OCI-LY3 (cell line): ENCODE measurements at regions not wholly inside any gene's neighbourhood (a gene's known extent, or its start where the extent isn't known, plus 50 kb on each side); places are given as distances from the start of the nearest gene placed in this dataset.

Experiments used
- H2AFZ ChIP-seq: fragments of 200-600, 300-600 bp; shearing (Covaris generic); 2 replicates; pipeline ENCODE4 v1.6.0; 2014; ENCODE audit warnings: antibody characterized with exemption, low read depth, low read length
- H3K27ac ChIP-seq: fragments of 200-600, 300-600 bp; sonication (generic); 2 replicates; pipeline ENCODE4 v1.5.1; 2014; ENCODE audit warnings: mild to moderate bottlenecking, low read length, moderate library complexity, mixed read lengths
- H3K27me3 ChIP-seq: fragments of 200-600, 300-600 bp; sonication (generic); 2 replicates; pipeline ENCODE4 v1.6.1; 2014; ENCODE audit warnings: low read depth, low read length, mixed read lengths
- H3K36me3 ChIP-seq: fragments of 200-600, 300-600 bp; sonication (generic); replicated peaks from 2 replicates; pipeline ENCODE3; 2014; ENCODE audit warnings: low read depth, low read length, mixed read lengths
- H3K4me1 ChIP-seq: fragments of 300-600, 200-600 bp; sonication (generic); 2 replicates; pipeline ENCODE4 v1.6.1; 2014; ENCODE audit warnings: low read length, mixed read lengths
- H3K4me2 ChIP-seq: fragments of 200-600, 300-600 bp; sonication (generic); 2 replicates; pipeline ENCODE4 v1.6.1; 2014; ENCODE audit warnings: low read length, mixed read lengths
- H3K4me3 ChIP-seq: fragments of 300-600, 200-600 bp; sonication (generic); 2 replicates; pipeline ENCODE4 v1.5.1; 2014; ENCODE audit warnings: antibody characterized with exemption, mild to moderate bottlenecking, low read length, moderate library complexity
- H3K79me2 ChIP-seq: fragments of 300-600, 200-600 bp; shearing (Covaris generic); 2 replicates; pipeline ENCODE4 v1.6.1; 2014; ENCODE audit warnings: mild to moderate bottlenecking, low read length, mixed read lengths
- H3K9ac ChIP-seq: fragments of 300-600, 200-600 bp; shearing (Covaris generic); 2 replicates; pipeline ENCODE4 v1.6.0; 2014; ENCODE audit warnings: mild to moderate bottlenecking, low read length, moderate library complexity
- H3K9me3 ChIP-seq: fragments of 200-600, 300-600 bp; shearing (Covaris generic); 2 replicates; pipeline ENCODE4 v1.6.1; 2014; ENCODE audit warnings: low read length, mixed read lengths; ENCODE audit not compliant: insufficient read depth
- H4K20me1 ChIP-seq: fragments of 200-600, 300-600 bp; sonication (generic); 2 replicates; pipeline ENCODE4 v1.6.1; 2016; ENCODE audit warnings: low read length, mixed read lengths; ENCODE audit not compliant: insufficient read depth
- EZH2phosphoT487 ChIP-seq: fragments of 200-600 bp; shearing (Covaris generic); IDR thresholded peaks from 2 replicates; pipeline ENCODE4 v1.6.1; 2018; ENCODE audit warnings: antibody characterized with exemption, mixed run types, low read depth
- TF ChIP-seq, protein P1 (sequence below): fragments of 200-600, 300-600 bp; sonication (generic); IDR thresholded peaks from 2 replicates; pipeline ENCODE4 v1.5.1; 2014; ENCODE audit warnings: antibody characterized with exemption, low read length, low read depth

DNA sequence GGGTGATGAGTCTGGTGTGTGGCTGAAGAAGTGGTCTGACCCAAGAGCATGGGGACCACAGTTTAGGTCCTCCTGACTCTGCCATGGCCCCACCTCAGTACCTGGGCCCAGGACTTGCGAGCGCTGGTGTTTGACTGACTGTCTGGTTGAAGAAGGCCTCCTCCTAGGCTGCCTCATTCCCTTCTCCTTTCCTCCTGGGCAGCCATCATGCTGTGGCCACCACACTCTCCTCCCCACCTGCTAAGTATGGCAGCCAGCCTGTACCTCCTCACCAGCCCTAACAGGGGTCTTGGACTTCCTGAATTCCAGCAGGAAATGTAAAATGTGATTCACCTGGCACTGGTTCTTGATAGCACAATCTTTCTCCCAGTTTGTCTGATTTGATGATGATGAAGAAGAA, 156.8 kb upstream of the GPR26 start:
- no peak overlapping the region for H3K4me3 ChIP-seq
- H2AFZ ChIP-seq, result no peak overlapping the region
- H4K20me1 ChIP-seq, result no peaks in the 10 kb centered on the region
- H3K9ac ChIP-seq, result no peak overlapping the region
- H3K4me1 ChIP-seq, result peaks cover 8% of the 10 kb centered on the region
- no peaks in the 10 kb centered on the region for H3K27me3 ChIP-seq
- H3K79me2 ChIP-seq, result no peaks in the 10 kb centered on the region
- no peak overlapping the region for H3K4me2 ChIP-seq
- no peaks in the 10 kb centered on the region for H3K9me3 ChIP-seq
- TF ChIP-seq EZH2phosphoT487, result no peak
- TF ChIP-seq, protein P1, sequence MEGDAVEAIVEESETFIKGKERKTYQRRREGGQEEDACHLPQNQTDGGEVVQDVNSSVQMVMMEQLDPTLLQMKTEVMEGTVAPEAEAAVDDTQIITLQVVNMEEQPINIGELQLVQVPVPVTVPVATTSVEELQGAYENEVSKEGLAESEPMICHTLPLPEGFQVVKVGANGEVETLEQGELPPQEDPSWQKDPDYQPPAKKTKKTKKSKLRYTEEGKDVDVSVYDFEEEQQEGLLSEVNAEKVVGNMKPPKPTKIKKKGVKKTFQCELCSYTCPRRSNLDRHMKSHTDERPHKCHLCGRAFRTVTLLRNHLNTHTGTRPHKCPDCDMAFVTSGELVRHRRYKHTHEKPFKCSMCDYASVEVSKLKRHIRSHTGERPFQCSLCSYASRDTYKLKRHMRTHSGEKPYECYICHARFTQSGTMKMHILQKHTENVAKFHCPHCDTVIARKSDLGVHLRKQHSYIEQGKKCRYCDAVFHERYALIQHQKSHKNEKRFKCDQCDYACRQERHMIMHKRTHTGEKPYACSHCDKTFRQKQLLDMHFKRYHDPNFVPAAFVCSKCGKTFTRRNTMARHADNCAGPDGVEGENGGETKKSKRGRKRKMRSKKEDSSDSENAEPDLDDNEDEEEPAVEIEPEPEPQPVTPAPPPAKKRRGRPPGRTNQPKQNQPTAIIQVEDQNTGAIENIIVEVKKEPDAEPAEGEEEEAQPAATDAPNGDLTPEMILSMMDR, result no peak
- H3K27ac ChIP-seq, result no peak overlapping the region
- no peaks in the 10 kb centered on the region for H3K36me3 ChIP-seq

DNA sequence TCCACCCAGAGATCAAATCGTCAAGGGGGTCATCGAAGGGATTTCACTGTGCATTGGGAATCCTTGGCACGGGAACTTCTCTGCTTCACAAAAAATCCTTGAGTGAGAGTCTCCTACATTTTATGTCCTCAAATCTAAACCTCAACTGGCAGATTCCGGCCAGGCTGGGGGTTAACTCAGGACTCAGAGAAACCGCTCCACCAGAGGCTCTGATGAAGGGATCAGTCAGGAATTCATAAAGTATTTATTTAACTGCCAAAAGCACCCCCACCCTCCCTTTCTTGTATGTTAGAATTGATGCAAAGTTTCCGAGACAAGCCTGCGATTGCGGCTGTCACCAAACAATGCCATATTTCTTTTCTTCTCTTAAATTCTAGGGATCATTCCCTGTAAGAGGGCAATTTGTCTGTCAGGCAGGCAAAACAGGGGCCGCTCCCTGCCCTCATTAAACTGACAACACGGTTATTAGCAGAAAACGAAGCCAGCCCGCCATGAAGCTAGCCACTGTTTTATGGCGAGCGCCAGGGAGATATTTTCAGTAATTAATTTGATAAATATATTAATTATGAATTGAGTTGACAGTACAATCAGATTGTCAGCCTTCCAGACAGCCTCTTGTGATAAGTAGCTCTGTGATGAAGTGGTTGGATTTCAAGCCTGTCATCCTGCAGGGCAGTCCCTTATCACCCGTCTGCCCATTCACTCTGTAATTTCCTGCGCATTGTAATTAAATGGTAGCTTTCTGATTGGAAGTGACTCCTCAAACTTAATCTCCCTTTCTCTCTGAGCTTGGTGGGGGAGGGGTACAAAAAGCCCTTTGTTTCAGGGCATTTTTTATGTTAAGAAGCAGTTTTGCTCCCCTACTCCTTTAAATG, 153.0 kb upstream of the GPR26 start:
- H3K4me2 ChIP-seq, result no peak overlapping the region
- TF ChIP-seq, protein P1, result no peak
- TF ChIP-seq EZH2phosphoT487, result no peak
- H3K36me3 ChIP-seq, result no peaks in the 10 kb centered on the region
- H3K27me3 ChIP-seq, result no peaks in the 10 kb centered on the region
- no peak overlapping the region for H2AFZ ChIP-seq
- no peaks in the 10 kb centered on the region for H3K4me1 ChIP-seq
- H4K20me1 ChIP-seq, result no peaks in the 10 kb centered on the region
- no peaks in the 10 kb centered on the region for H3K9me3 ChIP-seq
- H3K4me3 ChIP-seq, result no peak overlapping the region
- no peaks in the 10 kb centered on the region for H3K79me2 ChIP-seq
- no peak overlapping the region for H3K27ac ChIP-seq
- no peak overlapping the region for H3K9ac ChIP-seq

DNA sequence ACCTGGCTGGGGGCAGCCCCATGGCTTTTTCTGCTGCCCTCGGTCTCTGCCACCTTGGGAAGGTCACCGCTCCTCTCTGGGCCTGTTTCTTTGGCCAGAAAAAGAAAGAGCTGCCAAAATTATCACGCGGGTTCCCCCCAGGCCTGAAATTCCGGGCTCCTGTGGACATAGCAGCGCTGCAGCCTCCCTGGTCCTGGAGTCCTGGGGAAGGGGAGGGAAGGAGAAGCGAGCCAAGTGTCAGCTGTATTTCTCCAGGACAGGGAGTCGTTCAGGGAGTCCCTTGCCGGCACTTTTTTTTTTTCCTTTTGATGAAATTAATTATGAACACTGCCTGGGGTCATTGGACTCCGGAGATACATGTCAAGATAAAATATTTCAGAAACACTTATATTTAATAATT, 152.3 kb upstream of the GPR26 start:
- no peak overlapping the region for H2AFZ ChIP-seq

DNA sequence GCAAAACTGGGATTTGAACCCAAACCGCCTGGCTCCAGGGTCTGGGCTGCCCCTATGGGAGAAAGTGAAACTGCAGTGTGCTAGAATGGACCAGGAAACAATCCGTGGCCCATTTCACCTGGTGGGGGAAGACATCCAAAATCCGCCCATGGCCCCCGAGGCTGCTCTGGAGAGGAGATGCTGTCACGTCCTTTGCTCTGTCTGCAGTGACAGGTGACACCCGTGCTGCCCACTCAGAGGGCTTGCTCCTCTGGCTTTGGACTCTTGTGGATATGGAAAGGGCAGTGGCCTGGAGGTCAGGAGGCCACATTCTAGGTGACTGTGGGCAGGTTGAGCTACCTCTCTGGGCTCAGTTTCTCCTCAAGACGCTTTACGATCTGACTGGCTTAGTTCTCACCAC, 151.2 kb upstream of the GPR26 start:
- Histone ChIP-seq H4K20me1 (no peaks in the 10 kb centered on the region), H3K9ac (no peak overlapping the region), H3K27me3 (no peaks in the 10 kb centered on the region), H3K4me3 (no peak overlapping the region), H3K27ac (no peak overlapping the region), H3K79me2 (no peaks in the 10 kb centered on the region), H3K4me2 (no peak overlapping the region), H3K4me1 (no peaks in the 10 kb centered on the region), H3K9me3 (no peaks in the 10 kb centered on the region), H3K36me3 (no peaks in the 10 kb centered on the region), H2AFZ (no peak overlapping the region)
- TF ChIP-seq, protein P1, result no peak
- no peak for TF ChIP-seq EZH2phosphoT487

More for the DNA sequence above, 152.3 kb upstream of the GPR26 start:
- Histone ChIP-seq H3K79me2 (no peaks in the 10 kb centered on the region), H3K4me1 (no peaks in the 10 kb centered on the region), H3K4me2 (no peak overlapping the region), H3K27me3 (no peaks in the 10 kb centered on the region), H3K9ac (no peak overlapping the region), H3K4me3 (no peak overlapping the region), H3K9me3 (no peaks in the 10 kb centered on the region), H4K20me1 (no peaks in the 10 kb centered on the region), H3K27ac (no peak overlapping the region), H3K36me3 (no peaks in the 10 kb centered on the region)
- TF ChIP-seq, protein P1, result no peak
